Ishikawa (cell line): ENCODE measurements at regions not wholly inside any gene's neighbourhood (a gene's known extent, or its start where the extent isn't known, plus 50 kb on each side); places are given as distances from the start of the nearest gene placed in this dataset.

Source experiments
- EP300 ChIP-seq: IDR thresholded peaks from 2 replicates; pipeline ENCODE4 v1.6.1; 2012; ENCODE audit warnings: borderline replicate concordance
- YY1 ChIP-seq: IDR thresholded peaks from 2 replicates; pipeline ENCODE4 v1.6.1; 2012; ENCODE audit warnings: low read depth

DNA sequence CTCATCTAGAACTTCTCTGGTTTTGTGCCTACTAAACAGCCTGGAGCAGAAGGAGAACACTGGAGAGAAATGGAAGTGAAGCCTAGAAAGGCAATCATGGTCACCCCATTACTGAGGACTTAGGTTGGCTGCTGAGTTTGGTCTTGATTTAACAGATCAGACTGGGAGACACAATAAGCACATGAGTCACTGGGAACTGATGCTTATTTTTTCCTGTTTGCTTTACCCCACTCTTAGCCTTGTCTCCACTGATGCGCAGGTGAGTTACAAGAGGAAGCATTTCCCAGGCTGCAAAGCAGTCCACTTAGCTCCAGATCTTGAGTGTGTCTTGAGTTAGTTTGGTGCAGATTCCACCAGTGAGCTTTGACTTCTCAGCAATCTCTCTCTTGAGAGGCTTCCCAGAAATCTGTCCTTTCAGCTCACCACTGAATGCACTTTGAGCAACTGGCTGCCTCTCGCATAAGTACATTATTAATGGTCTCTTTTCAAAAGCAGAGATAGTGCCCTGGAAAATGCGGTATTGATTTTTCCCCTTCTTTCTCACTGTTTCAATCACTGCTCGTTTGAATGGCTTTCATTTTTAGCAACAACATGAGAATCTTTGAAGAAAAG lies 390.2 kb upstream of the SETBP1 start:
- TF ChIP-seq YY1 (no peak), EP300 (no peak)
